OCI-M1 (cell line): ENCODE measurements at regions not wholly inside any gene's neighbourhood (a gene's known extent, or its start where the extent isn't known, plus 50 kb on each side); places are given as distances from the start of the nearest gene placed in this dataset.

ENCODE experiments used
- DNase-seq: peaks from one replicate; lab custom pipeline; 2025; lab: John Stamatoyannopoulos, UW

GRCh38 chr6:14810021-14810420 lies 435.8 kb upstream of the JARID2 start:
- DNase-seq: no peak

DNA sequence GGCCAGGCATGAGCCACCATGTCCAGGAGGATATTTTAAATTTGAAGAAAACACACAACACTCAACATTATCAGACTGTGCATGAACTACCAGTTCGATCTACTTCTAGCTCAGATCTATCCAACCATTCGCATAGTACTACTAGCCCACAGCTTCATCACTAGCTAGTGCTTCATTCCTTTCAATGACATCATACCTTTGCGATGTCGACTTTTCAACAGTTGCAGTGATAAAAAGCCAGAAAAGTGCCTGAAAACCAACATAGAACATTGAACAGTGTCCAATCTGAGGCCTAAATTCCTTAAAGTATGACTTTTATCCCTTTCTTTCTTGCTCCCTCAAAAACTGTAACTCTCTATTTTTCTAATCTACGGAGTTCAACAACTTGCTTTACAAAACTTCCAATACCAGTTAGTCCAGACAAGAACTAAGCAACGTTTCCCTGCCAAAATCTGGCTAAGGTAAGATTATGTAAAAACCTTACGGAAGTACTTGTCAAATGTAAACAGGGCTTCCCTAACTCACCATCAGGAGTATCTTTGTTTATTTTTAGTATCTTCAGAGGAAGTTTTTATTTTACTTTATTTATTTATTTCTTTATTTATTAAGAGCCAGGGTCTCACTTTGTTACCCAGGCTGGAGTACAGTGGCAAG lies 434.0 kb upstream of the JARID2 start:
- DNase-seq: no peak

GRCh38 chr6:14814016-14814415 lies 431.9 kb upstream of the JARID2 start:
- no peak for DNase-seq

GRCh38 chr6:14816116-14816859 lies 429.6 kb upstream of the JARID2 start:
- no peak for DNase-seq

- DNase-seq: no peak
Measured at GRCh38 chr6:14817074-14817473, 428.8 kb upstream of the JARID2 start.

GRCh38 chr6:14818422-14818884 lies 427.4 kb upstream of the JARID2 start:
- no peak for DNase-seq

- no peak for DNase-seq
Measured at GRCh38 chr6:14819001-14819400, 426.9 kb upstream of the JARID2 start.

GRCh38 chr6:14819840-14820420 lies 425.9 kb upstream of the JARID2 start:
- no peak for DNase-seq

DNA sequence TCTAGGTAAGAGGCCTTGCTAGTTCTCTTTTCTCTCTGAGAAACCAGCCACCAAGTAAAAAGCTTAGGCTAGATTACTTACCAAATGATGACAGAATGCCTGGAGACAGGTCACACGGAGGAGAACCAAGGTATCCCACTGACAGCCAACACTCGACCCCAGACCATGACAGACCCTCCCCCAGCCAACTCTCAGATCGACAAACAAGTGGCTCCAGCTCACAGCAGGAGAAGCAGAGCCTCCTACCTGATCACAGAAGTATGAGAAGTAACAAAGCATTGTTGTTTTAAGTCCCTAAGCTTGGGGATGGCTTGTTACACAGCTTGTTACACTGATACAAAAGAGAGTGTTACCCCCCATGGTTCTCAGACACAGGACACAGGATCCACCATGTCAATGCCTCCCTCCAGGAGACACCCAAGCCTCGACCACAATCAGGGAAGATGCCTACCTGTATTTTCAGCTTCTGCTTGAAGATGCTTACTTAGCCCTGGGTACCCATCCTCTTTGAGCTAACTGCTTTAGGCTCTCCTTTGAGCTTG lies 423.8 kb upstream of the JARID2 start:
- DNase-seq: no peak

- DNase-seq: no peak
Measured at GRCh38 chr6:14822679-14823078, 423.2 kb upstream of the JARID2 start.

DNA sequence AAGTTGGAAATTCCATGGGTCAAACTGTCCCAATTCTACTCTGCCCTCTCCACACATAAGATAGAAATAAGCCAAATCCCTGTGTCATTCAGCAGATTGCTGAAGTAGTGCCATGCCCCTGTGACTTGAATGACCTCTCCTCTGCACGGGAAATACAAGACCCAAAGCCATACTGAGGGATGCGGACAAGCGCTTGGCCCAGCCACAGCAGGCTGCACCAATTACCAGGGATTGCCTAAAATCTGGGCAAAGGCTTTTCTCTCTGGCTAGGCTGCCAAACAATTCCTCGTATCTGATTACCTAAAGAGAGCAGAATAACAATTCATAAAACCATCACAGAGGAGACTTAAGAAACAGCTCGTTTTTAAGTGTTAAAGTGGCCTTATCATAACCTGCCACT lies 421.8 kb upstream of the JARID2 start:
- no peak for DNase-seq

GRCh38 chr6:14824484-14825275 lies 421.2 kb upstream of the JARID2 start:
- no peak for DNase-seq

- no peak for DNase-seq
Measured at GRCh38 chr6:14826456-14826855, 419.4 kb upstream of the JARID2 start.

GRCh38 chr6:14827354-14827753 lies 418.5 kb upstream of the JARID2 start:
- no peak for DNase-seq

GRCh38 chr6:14828201-14828611 lies 417.7 kb upstream of the JARID2 start:
- DNase-seq: no peak

GRCh38 chr6:14831070-14831469 lies 414.8 kb upstream of the JARID2 start:
- DNase-seq: no peak

DNA sequence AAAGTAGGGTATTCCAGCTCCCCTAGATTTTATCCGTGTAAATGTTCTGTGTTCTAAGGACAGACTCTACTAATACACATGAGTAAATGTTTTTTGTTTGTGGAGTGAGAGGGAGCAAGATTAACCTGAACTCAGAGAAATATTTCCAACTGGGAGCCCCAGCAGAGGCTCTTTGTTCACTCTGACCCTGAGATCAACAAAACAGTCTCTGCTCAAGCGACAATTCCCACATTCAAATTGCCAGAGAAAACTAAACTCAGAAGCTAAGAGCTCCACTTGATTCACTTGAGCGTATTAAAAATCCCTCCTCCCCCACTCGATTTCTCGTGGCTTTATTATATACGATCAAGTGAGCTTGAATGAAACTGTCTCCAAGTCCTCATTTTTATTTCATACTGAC lies 413.9 kb upstream of the JARID2 start:
- no peak for DNase-seq

GRCh38 chr6:14832427-14832826 lies 413.4 kb upstream of the JARID2 start:
- no peak for DNase-seq

- DNase-seq: no peak
Measured at GRCh38 chr6:14834851-14835530, 410.9 kb upstream of the JARID2 start.

GRCh38 chr6:14837435-14837834 lies 408.4 kb upstream of the JARID2 start:
- no peak for DNase-seq

DNA sequence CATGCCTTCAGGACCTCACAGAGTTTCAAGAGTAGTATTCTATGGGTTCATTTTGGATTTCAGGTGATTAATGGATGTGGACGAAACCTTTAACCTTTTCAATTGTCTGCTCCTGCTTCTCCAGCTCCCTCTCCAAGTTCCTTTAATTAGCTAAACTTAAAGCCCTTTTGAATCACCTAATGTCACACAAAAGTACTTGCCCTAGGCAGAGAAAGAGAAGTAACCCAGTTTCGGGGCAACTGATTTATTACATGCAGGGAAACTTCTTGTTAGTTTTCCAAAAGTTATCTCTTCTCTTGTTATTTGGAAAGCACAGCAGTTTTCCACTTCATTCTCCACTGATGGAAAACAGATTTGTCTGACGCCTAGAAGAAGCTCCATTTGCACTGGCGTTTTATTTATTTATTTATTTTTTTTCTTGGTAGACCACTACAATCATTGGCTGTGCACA lies 407.7 kb upstream of the JARID2 start:
- DNase-seq: no peak
